GM19035 (cell line): ENCODE measurements at regions not wholly inside any gene's neighbourhood (a gene's known extent, or its start where the extent isn't known, plus 50 kb on each side); places are given as distances from the start of the nearest gene placed in this dataset.
"Not testable (repeated sequence)": the region's sequence is repeated elsewhere in the genome, so short reads cannot be mapped to it uniquely, and the experiment has no call there.

Source experiments
- ATAC-seq: cut with Tn5 transposase; IDR thresholded peaks from one replicate; pipeline ENCODE4 v1.9.1; 2021; ENCODE audit not compliant: unreplicated experiment

DNA sequence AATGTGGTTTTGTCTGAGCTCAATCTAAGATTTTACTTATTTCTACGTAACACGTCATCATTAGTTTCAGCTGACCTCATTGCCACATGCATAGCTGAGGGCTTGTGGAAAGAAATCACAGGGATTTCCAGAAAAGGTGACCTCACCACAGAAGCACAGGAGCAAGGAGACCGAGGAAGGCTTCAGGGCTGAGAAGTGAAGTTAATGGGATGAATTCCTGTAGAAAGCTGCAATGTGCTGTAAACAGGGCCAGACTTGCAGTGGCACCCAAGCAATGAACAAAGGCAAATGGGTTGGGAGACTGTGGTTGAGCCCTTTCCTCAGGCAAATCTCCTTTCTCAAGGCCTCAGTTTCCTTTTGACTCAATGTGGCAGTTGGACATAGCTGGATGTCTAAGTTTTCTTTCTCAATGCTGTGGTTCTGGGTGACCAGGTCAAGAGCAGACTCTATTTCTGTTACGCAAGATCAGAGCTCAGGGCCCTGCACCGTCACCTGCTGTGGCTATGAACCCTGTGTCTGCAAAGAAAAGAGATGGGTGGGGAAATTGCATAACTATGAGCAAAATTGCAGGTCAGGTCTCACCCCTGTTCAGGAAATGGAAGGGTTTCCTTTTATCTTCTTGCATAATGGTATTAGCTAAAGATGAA, 252.2 kb upstream of the TBL1XR1 start:
- peak; percentile 91 for ATAC-seq

GRCh38 chr3:177451301-177451750, 254.0 kb upstream of the TBL1XR1 start:
- no peak for ATAC-seq

GRCh38 chr3:177451864-177452830, 254.9 kb upstream of the TBL1XR1 start:
- ATAC-seq: no peak

GRCh38 chr3:177452831-177453450, 255.7 kb upstream of the TBL1XR1 start:
- ATAC-seq: no peak

DNA sequence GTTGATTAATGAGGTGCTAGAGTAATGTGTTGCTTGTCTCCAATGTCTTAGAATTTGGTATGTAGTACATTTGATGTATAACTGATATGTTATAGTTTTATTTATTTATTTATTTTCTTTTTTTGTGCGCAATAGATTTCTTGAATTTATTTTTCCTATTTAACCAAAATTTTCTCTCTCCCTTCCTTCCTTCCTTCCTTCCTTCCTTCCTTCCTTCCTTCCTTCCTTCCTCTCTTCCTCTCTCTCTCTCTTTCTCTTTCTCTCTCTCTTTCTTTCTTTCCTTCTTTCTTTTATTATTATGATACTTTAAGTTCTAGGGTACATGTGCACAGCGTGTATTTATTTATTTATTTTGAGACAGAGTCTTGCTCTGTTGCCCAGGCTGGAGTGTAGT, 256.2 kb upstream of the TBL1XR1 start:
- ATAC-seq: no peak

DNA sequence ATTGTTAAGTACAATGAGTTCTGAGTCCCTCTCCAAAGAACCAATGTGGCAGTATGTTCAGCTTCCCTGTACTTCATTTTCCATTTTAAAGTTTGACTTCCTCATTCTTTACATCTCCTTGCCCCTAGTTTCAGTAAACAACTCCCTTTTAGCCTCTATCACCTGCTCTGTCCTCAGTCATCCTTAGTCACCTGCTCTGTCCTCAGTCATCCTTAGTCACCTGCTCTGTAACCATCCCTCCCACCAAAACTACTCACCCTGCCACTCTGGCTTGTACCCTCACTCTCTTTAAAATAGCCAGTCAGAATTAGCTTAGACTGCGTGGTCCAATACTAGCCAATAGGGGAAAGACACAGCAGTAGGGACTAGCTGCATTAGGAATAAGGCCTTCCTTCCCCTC, 259.9 kb upstream of the TBL1XR1 start:
- not testable (repeated sequence) for ATAC-seq

DNA sequence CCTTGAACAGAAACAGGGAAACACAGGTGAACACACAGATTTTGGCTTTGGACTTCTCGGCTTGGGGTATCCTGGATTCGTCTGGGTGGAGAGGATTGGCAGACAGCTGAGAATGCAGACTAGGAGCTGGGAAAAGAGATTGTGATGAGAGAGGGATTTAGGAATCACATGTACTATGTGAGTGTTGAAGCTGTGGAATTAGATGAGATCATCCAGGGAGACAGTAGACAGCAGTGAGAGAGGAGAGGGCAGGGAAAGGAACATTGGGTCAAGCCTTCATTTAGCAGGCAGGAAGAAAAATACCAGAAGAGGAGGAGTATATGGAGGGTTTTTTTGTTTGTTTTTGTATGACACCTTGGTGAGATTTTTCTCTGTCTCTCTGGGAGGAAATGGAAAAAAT, 262.1 kb upstream of the TBL1XR1 start:
- ATAC-seq: no peak

- ATAC-seq: no peak
These were observed 262.8 kb upstream of the TBL1XR1 start for GRCh38 chr3:177460047-177460446.

DNA sequence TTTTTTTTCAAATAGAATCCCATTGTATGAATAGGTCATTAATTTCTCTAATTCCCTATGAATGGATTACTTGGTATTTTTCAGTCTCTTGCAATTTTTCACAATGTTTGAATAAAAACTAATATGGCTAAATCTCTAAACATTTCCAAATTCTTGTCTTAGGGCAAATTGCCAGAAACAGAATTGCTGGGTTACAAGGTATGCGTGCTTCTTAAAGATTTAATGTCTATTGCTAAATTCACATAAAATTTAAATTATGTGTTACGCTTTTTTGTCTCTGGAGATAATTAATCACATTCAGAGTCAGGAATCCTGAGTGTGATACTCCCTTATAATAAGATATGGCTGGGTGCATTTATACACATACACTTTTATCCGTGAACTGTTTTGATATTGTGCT, 264.5 kb upstream of the TBL1XR1 start:
- ATAC-seq: no peak

- not testable (repeated sequence) for ATAC-seq
These were observed 266.1 kb upstream of the TBL1XR1 start for GRCh38 chr3:177463341-177463740.

GRCh38 chr3:177463863-177464262, 266.6 kb upstream of the TBL1XR1 start:
- no peak for ATAC-seq

GRCh38 chr3:177464392-177465256, 267.3 kb upstream of the TBL1XR1 start:
- ATAC-seq: no peak

DNA sequence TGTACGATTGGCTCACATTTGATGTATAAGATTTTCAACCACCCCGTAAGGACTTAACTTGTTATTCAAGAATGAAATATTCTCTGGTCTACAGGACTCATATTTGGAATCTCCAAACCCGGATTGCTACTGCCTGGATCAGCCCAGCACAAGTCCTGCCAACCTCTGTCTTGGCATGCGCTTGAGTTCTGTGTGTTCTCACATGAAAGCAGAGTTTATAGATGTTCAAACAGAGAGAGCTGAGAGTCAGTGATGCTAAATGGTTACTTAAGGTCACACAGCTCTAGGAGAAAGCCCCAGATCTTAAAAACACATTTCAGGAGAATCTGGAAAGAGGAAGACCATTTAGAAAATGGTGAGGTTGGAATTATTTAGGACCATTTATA, 268.0 kb upstream of the TBL1XR1 start:
- no peak for ATAC-seq

DNA sequence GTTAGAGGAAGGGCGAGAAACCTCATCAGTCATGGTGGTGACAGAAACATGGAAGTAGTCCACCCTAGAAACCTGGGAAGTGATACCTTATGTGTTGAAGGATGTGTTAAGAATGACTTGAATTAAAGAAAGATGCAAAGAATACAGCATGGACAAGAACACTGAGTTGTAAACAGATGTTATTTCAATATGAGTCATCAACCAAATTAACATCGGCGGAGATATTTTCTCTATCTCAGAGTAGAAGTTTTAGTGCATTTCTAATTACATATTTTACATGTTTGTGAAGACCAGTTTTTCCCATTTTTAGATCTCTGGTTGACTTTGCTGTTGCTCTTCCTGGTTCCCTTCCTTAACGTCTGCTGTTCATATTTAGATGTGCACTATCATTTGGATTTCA, 268.8 kb upstream of the TBL1XR1 start:
- ATAC-seq: no peak

GRCh38 chr3:177466622-177467021, 269.3 kb upstream of the TBL1XR1 start:
- ATAC-seq: not testable (repeated sequence)

DNA sequence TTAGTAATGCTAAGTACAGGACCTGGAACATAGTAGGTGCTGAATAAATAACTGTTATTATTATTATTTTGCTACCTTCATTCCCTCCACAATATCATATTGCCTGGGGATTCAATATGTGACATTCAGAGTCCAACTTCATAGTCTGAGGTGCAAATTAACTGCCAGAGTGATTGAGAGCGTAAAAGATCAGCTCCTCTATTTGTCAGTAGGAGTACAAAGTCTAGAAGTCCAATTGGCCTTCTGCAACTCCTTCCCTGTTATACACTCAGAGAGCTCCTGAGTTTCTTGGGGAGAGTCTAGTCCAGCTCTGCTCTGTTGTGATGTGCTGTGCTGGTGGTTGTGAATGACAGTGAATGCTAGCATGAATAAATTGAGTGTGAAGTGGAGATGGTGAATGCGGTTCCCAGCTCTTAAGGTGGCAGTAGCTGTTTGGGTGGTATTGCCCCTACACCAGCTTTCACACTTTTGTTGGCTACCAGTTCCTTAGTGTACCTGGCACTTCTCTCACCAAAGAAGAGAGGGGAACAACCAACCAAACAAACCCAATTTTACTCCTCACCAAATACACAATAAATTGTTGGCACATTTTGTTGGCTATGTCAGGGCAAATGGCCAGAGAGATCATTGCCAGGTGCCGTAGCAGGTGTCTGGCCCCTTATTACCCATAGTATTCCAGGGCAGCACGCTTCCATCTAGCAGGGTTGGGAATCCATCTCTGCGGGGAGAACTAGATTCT, 270.1 kb upstream of the TBL1XR1 start:
- no peak for ATAC-seq

- no peak for ATAC-seq
These were observed 271.0 kb upstream of the TBL1XR1 start for GRCh38 chr3:177468331-177468730.

- no peak for ATAC-seq
These were observed 271.5 kb upstream of the TBL1XR1 start for GRCh38 chr3:177468816-177469215.

DNA sequence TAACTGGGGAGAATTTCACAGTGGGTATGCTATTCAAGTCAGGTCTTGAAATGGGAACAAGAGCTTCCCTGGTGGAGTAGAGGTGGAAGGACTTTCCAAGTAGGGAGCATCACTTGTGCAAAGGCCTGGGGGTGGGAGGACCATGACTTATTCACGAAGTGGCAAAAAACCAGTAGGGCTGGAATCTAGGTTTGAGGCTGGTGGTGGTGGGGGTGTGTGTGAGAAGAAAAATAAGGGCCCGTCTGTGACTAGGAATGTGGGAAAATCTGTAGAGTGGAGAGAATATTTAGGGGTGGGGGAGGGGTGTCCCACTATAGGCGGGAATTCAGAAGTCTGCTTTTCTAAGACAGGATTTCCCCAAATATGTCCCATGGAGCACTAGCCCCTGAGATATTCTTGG, 271.9 kb upstream of the TBL1XR1 start:
- no peak for ATAC-seq
